Muscle of back (tissue), 3 donors: ENCODE measurements at regions not wholly inside any gene's neighbourhood (a gene's known extent, or its start where the extent isn't known, plus 50 kb on each side); places are given as distances from the start of the nearest gene placed in this dataset.
A peak's percentile ranks its signal among the peaks of the same experiment; 100 is the strongest.

ENCODE experiments used
- DNase-seq, 3 donors: peaks; one replicate each; pipeline versions ENCODE4 v3.0.0 to v3.0.0-alpha.2; 2013

- DNase-seq: peak in 1 of 3 donors; percentile 17
Measured at GRCh38 chr17:73785496-73785895, 141.3 kb upstream of the SDK2 start.

- DNase-seq: no peak
Measured at GRCh38 chr17:73785958-73786743, 141.9 kb upstream of the SDK2 start.

- DNase-seq: no peak
Measured at GRCh38 chr17:73787076-73788059, 143.1 kb upstream of the SDK2 start.

GRCh38 chr17:73788111-73788510 lies 143.9 kb upstream of the SDK2 start:
- DNase-seq: no peak

- no peak for DNase-seq
Measured at GRCh38 chr17:73791121-73791520, 146.9 kb upstream of the SDK2 start.

- no peak for DNase-seq
Measured at GRCh38 chr17:73791631-73792030, 147.4 kb upstream of the SDK2 start.

- DNase-seq: no peak
Measured at GRCh38 chr17:73792994-73793393, 148.7 kb upstream of the SDK2 start.

GRCh38 chr17:73794336-73794735 lies 150.1 kb upstream of the SDK2 start:
- no peak for DNase-seq

GRCh38 chr17:73795730-73796129 lies 151.5 kb upstream of the SDK2 start:
- no peak for DNase-seq

- peak in 1 of 3 donors; percentile 18 for DNase-seq
Measured at GRCh38 chr17:73797594-73798110, 153.4 kb upstream of the SDK2 start.

GRCh38 chr17:73798111-73798748 lies 154.0 kb upstream of the SDK2 start:
- peak; percentile 43 to 96 (median 64) for DNase-seq

GRCh38 chr17:73799096-73799495 lies 154.9 kb upstream of the SDK2 start:
- no peak for DNase-seq

- DNase-seq: no peak
Measured at GRCh38 chr17:73799781-73800627, 155.8 kb upstream of the SDK2 start.

GRCh38 chr17:73800893-73801292 lies 156.6 kb upstream of the SDK2 start:
- DNase-seq: no peak

GRCh38 chr17:73801455-73802100 lies 157.3 kb upstream of the SDK2 start:
- no peak for DNase-seq

- DNase-seq: no peak
Measured at GRCh38 chr17:73802314-73802713, 158.1 kb upstream of the SDK2 start.

GRCh38 chr17:73802871-73803270 lies 158.6 kb upstream of the SDK2 start:
- no peak for DNase-seq

GRCh38 chr17:73803964-73804435 lies 159.8 kb upstream of the SDK2 start:
- DNase-seq: no peak

GRCh38 chr17:73806768-73807167 lies 162.5 kb upstream of the SDK2 start:
- no peak for DNase-seq

GRCh38 chr17:73813201-73813600 lies 169.0 kb upstream of the SDK2 start:
- no peak for DNase-seq
